HG03378 (cell line): ENCODE measurements at regions not wholly inside any gene's neighbourhood (a gene's known extent, or its start where the extent isn't known, plus 50 kb on each side); places are given as distances from the start of the nearest gene placed in this dataset.

Source experiments
- ATAC-seq: cut with Tn5 transposase; IDR thresholded peaks from one replicate; pipeline ENCODE4 v1.9.1; 2021; ENCODE audit warnings: mild to moderate bottlenecking, moderate library complexity; ENCODE audit not compliant: unreplicated experiment

- ATAC-seq = no peak
Measured at GRCh38 chr2:212945526-212945925, 205.9 kb downstream of the IKZF2 start.

DNA sequence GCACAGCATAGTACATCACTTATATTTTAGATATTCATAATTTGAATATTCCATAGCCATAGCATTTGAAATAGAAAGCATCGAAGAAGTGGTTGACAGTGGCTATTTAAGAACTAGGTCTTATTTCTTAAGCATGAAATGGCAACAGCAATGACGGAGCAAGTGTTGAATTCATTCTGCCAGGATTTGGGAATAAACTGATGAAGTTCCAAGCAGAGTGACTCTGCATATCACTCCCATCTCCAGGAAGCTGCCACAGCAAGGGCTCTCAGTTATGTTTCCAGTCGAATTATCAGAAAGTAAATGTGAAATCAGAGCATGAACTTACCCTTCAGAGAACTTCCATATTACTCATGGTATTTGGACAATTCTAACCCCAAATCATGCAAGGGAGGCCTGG, 208.1 kb downstream of the IKZF2 start:
- ATAC-seq = no peak

DNA sequence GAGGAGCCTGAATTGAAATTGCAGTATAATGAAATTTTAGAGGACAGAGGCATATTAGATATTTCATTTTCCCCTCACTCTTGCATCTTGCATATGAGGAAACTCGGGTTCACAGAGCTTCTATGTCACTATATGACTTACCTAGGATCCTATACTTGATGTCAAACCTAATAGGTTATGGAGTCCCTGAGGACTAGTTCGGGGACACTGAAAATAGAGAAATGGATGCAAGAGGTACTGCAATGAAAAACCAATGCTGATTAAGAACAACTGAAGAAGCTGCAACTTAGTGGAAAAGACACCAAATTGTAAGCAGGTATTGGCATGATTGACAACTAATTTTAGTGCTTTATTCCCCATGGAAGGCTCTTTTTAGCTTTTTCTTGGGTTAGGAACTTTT, 210.1 kb downstream of the IKZF2 start:
- ATAC-seq = no peak

DNA sequence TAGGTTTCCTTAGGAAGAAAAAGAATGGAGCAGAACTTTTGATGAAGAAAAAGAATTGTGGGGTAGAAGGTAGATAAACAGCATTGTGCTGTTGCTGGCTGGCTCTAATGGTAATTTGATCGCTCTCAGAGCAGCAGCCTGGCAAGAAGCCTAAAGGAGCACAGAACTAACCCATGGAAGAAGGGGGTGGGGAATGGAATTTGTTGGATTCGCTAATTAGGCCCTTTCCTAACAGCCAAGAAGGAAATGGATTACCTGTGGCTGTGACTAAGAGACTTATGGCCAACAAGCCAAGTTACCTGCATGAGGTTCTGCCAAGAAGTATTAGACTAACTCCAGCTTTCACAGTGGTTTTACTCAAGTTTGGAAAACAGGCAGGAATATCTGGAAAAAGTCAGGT, 210.6 kb downstream of the IKZF2 start:
- no peak for ATAC-seq

GRCh38 chr2:212939777-212940531, 211.5 kb downstream of the IKZF2 start:
- no peak for ATAC-seq

DNA sequence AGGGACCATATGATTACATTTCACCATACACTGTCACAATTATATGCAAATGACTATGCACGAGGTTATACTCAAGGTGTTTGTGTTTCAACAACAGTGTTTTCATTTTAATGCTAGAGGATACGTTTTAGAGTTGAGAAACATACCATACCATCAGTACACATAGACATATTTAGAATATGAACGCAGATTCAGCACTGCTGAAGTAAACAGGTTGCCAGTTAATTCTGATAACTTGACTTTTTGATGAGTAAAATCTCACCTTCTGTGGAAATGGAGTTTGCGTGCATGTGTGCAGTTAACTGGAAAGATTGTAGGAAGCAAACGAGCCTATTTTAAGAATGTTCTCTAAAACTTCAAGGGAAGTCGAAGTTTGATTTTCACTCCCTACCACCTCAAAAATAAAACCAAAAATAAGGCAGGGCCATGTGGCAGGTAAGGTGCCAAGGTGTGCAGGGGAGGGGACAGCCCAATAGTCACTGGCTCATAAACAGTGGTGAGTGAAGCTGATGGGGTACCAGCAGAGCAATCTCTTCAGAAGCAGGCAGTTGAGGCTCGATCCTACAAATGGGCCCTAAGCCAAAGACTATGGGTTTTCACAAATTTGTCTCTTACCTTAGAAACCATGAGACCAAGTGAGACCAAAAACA, 213.1 kb downstream of the IKZF2 start:
- no peak for ATAC-seq

DNA sequence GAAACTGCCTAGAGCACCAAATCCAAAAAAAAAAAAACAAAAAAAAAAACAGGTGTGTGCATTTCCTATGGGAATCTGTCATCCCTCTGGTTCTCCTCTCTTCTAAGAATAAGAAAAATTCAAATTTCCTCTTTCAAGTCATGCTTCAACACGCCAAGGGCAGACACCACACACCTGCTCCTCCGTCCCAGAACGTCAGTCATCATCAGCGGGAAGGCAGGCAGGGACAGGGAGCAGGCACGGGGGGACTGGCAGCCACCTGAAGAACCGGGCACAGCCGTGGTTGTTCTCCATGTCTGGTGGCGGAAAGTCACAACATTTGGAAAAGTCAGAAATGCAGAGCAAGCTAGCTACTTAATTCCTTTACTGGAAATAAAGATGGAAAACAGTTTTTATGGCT, 214.8 kb downstream of the IKZF2 start:
- no peak for ATAC-seq

- ATAC-seq = no peak
Measured at GRCh38 chr2:212935752-212936151, 215.7 kb downstream of the IKZF2 start.

- no peak for ATAC-seq
Measured at GRCh38 chr2:212931271-212931670, 220.1 kb downstream of the IKZF2 start.

GRCh38 chr2:212930556-212931260, 220.7 kb downstream of the IKZF2 start:
- no peak for ATAC-seq

DNA sequence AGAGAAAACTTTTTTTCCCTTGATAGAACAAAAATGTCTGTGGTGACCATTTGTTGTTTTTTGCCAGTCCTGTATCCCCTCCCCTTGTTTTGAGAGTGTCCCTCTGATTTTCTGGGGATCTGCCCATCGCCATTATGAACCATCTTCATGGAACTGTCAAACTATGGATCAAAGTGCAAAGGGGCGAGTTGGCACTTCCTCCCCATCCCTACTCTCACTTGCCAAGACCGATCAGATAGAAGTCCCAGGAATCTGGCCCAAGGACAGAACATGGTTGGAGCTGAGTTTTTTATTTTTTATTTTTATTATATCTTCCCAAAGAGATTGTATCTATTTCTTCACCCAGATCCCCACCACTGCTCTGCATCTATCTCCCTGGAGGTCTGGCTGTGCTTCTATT, 221.4 kb downstream of the IKZF2 start:
- no peak for ATAC-seq

- ATAC-seq = no peak
Measured at GRCh38 chr2:212929116-212929515, 222.3 kb downstream of the IKZF2 start.

DNA sequence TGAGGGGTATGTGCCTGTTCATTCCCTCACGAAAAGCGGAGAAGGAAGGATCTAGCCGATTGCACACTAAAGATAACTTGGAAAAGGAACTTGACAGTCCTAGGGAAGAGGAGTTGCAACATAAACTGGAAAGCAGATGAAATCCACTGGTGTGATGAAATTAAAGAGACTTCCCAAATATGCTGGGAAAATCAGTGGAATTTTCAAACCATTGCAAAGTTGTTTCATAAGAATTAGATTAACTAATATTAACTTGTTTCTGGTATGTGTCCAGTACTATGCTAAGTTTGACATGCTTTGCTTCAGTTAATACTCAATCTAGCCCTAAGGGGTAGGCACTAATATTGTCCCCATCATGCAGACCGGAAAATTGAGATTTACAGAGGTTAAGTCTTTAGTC, 222.7 kb downstream of the IKZF2 start:
- no peak for ATAC-seq

GRCh38 chr2:212926940-212927339, 224.5 kb downstream of the IKZF2 start:
- no peak for ATAC-seq

DNA sequence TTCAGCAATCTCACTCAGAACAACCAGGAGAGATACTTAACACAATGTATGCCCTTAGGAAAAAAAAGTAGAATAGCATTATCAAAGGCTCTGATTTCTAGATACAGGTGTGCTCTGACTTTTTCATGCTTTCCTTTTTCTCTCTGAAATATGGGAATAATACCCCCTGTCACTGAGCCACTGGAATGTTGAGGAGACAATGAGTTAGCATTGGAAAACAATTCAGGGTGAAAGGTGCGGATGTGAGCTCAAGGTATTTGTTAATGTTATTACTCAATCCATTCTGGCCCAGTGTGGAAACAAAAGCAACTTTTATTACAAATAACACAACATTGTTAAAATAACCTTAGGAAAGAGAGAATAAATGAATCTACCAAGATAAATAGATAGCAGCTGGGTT, 228.0 kb downstream of the IKZF2 start:
- ATAC-seq = no peak

DNA sequence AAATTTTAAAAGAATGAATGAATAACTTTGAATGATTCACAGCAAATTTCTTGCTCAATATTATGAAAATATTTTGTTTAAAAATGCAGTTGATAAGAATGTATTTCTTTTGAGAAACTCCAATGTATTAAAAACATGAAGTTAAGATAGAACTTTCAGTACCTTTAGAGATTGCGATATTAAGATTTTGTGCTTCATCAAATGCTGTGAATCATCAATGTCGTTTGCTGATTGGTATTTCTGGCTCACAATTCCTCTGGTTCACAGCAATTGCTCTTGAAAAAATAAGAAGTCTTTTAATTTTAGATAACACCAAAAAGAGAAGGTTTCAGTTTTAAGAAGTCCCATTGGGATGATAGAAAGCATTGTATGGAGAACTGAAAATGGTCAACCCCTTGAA, 228.7 kb downstream of the IKZF2 start:
- no peak for ATAC-seq

DNA sequence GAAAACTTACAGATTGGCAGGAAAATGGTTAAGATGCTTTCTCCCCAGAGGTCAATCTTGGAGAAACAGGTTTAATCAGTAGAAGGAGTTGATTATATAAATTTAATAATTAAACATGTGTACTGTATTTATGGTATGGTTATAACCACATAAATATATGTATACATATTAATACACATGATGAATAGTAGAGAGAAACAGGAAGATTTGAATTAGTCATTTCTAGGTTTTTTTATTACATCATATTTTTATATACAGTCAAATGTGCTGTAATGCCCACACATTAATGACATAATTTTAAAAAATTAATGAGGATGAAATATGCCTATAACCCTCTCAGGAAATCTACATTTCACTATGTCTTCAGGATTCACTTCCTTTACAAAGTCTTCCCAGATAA, 229.7 kb downstream of the IKZF2 start:
- ATAC-seq = no peak

DNA sequence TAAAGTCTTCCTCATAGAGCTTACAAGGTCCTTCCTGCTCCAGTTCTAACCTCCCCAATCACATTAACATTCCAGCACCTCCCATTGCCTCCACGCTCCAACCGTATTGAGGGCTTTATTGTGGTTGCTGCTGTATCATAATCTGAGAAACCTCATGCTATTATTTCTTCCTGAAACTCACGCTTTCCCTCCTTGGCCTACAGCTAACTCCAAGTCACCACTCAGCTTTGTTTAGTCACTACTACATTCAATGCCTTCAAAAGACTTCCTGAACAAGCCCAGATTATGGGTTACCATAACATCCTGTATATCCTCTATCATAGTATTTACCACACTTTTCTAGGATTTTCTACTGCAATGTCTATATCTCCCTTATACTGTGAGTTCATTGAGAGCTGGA, 230.4 kb downstream of the IKZF2 start:
- no peak for ATAC-seq

GRCh38 chr2:212919238-212919637, 232.2 kb downstream of the IKZF2 start:
- ATAC-seq = no peak

GRCh38 chr2:212918336-212918735, 233.1 kb downstream of the IKZF2 start:
- no peak for ATAC-seq

DNA sequence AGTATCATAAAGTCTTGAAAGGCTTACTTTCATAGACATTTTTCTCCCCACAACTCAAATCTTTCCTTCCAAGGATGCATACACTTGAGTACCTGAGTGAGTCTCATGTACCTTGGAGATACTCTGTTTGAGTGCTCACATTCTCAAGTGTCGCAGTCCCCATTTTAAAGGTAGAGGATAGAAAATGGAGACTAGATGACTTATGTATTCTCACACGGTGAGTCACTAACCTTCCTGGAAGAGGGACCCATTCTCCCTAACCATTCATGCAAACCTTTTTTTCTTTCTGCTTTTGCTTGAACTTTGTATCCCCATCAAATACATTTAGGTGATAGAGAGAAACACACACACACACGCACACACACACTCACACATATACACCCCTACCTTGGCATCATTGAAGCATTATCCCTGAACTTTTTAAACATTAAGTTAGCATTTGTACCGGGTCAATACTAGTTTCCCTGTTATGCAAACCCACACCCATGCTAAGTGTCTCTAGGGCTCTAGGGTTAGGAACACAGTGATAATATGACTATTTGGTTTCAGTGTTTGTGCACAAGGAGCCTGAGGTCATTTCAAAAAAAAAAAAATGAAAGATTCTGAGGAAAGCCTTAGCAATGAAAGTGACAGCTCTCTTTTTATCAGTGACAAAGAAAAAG, 236.2 kb downstream of the IKZF2 start:
- peak; percentile 67 for ATAC-seq

GRCh38 chr2:212914392-212914791, 237.0 kb downstream of the IKZF2 start:
- ATAC-seq = peak; percentile 47
